ENCODE measurements at regions not wholly inside any gene's neighbourhood (a gene's known extent, or its start where the extent isn't known, plus 50 kb on each side); places are given as distances from the start of the nearest gene placed in this dataset.

DNA sequence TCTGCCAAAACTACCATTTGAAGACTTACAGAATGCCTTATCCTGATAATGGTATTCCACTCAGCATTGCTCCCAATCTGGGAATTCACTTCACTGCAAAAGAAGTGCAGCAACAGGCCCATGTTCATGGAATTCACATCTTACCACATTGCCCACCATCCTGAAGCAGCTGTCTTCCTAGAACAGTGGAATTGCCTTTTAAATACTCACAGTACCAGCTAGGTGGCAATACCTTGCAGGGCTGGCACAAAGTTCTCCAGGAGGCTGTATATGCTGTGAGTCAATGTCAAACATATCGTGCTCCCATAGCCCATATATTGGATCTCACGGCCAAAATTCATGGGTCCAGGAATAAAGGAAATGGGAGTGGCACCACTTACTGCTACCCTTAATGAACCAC, 83.8 kb upstream of the PLEKHG7 start:
- TF ChIP-seq POLR2A (IDR thresholded peaks at IDR 0.05; ENCODE audit: low read depth) (no peak), EP300 (IDR thresholded peaks at IDR 0.05) (no peak), POLR2AphosphoS5 (IDR thresholded peaks at IDR 0.05) (no peak)
- TF ChIP-seq, protein P1, sequence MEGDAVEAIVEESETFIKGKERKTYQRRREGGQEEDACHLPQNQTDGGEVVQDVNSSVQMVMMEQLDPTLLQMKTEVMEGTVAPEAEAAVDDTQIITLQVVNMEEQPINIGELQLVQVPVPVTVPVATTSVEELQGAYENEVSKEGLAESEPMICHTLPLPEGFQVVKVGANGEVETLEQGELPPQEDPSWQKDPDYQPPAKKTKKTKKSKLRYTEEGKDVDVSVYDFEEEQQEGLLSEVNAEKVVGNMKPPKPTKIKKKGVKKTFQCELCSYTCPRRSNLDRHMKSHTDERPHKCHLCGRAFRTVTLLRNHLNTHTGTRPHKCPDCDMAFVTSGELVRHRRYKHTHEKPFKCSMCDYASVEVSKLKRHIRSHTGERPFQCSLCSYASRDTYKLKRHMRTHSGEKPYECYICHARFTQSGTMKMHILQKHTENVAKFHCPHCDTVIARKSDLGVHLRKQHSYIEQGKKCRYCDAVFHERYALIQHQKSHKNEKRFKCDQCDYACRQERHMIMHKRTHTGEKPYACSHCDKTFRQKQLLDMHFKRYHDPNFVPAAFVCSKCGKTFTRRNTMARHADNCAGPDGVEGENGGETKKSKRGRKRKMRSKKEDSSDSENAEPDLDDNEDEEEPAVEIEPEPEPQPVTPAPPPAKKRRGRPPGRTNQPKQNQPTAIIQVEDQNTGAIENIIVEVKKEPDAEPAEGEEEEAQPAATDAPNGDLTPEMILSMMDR (IDR thresholded peaks at IDR 0.05), result no peak
